ENCODE measurements at regions not wholly inside any gene's neighbourhood (a gene's known extent, or its start where the extent isn't known, plus 50 kb on each side); places are given as distances from the start of the nearest gene placed in this dataset.

DNA sequence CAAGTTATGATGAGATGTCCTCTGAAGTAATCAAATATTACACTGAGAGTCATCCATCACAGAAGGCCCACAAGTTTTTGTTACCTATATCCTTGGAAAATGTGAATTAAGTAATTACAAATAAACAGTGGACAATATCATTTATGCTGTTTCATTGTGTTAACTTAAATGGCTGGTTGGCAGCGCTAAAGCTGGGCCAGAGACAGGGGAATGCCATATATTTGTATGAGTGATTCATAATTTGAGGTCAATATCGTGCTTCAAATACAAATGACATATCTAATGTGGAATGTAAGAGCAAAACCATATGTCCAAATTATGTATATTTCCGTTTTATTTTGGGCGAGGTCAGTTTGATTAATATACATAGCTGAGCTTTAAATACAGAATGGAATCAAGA, 1556.2 kb downstream of the SLITRK5 start:
- Histone ChIP-seq H3K27ac (replicated peaks) (no peak overlapping the region), H3K27me3 (ENCODE audit: insufficient read depth, poor library complexity, severe bottlenecking) (no peaks in the 10 kb centered on the region), H3K4me3 (replicated peaks; ENCODE audit: insufficient read depth, low read length) (no peak overlapping the region)
- no peak for DNase-seq (ENCODE audit: low read depth in 1 of 2, low spot score in 1 of 2)
- TF ChIP-seq POLR2AphosphoS5 (IDR thresholded peaks at IDR 0.05; ENCODE audit: low read depth), result no peak
- TF ChIP-seq, protein P1, sequence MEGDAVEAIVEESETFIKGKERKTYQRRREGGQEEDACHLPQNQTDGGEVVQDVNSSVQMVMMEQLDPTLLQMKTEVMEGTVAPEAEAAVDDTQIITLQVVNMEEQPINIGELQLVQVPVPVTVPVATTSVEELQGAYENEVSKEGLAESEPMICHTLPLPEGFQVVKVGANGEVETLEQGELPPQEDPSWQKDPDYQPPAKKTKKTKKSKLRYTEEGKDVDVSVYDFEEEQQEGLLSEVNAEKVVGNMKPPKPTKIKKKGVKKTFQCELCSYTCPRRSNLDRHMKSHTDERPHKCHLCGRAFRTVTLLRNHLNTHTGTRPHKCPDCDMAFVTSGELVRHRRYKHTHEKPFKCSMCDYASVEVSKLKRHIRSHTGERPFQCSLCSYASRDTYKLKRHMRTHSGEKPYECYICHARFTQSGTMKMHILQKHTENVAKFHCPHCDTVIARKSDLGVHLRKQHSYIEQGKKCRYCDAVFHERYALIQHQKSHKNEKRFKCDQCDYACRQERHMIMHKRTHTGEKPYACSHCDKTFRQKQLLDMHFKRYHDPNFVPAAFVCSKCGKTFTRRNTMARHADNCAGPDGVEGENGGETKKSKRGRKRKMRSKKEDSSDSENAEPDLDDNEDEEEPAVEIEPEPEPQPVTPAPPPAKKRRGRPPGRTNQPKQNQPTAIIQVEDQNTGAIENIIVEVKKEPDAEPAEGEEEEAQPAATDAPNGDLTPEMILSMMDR (IDR thresholded peaks at IDR 0.05; ENCODE audit: insufficient read depth, low read length), result no peak
- TF ChIP-seq GABPA (IDR thresholded peaks at IDR 0.05; ENCODE audit: low read depth), result no peak
- TF ChIP-seq REST (IDR thresholded peaks at IDR 0.05; ENCODE audit: insufficient replicate concordance, low read depth), result no peak
- TF ChIP-seq SPI1 (IDR thresholded peaks at IDR 0.05; ENCODE audit: borderline replicate concordance, low read depth), result no peak

DNA sequence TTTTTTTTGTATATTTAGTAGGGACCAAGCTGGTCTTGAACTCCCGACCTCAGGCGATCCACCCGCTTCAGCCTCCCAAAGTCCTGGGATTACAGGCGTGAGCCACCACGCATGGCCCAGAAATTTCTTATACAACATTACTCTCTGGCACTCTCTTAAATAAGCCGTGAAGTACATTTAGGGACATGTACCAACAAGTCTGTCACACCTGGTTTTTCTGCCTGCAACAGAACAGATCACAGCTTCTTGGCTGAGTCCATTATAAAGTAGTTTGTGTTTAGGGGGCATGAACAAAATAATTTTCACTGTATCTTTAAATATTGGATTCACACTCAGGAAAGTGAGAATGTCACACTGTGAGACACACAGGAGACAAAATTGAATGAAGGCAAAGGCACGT, 1567.3 kb downstream of the SLITRK5 start:
- no peak for DNase-seq (ENCODE audit: low read depth in 1 of 2, low spot score in 1 of 2)
- Histone ChIP-seq H3K27ac (replicated peaks) (no peak overlapping the region), H3K4me3 (replicated peaks; ENCODE audit: insufficient read depth, low read length) (no peak overlapping the region), H3K27me3 (ENCODE audit: insufficient read depth, poor library complexity, severe bottlenecking) (no peaks in the 10 kb centered on the region)
- TF ChIP-seq, protein P1 (IDR thresholded peaks at IDR 0.05; ENCODE audit: insufficient read depth, low read length), result no peak
- TF ChIP-seq GABPA (IDR thresholded peaks at IDR 0.05; ENCODE audit: low read depth) (no peak), REST (IDR thresholded peaks at IDR 0.05; ENCODE audit: insufficient replicate concordance, low read depth) (no peak)

DNA sequence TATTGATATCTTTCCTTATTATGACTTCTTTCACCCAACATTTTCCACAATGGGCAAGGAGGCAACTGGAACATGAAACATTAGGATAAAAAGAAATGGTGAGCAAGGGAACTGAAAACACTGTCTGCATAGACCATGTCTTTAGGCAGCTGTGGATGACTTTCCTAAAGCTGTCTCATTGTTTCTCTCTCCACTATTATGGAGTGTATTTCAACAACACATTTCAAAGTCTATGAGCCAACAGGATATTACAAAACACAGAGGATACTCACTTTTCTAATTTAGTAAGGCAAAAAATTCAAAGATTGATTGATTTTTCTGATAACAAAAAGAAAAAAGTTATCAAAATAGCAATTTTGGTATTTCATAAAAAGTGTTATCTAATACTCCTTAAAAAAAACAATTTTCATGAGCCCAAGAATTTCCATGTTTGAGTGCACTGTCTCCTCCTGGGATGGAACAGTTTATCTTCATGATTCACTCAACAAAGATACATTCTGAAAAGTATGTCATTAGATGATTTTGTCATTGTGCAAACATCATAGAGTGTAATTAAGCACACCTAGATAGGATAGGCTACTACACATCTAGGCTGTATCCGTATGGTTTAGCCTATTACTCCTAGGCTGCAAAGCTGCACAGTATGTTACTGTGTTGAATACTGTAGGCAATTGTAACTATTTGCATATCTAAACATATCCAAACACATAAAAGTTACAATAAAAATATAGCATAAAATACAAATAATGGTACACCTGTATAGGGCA, 1568.4 kb downstream of the SLITRK5 start:
- TF ChIP-seq, protein P1 (IDR thresholded peaks at IDR 0.05; ENCODE audit: insufficient read depth, low read length), result no peak
- no peak for TF ChIP-seq POLR2AphosphoS5 (IDR thresholded peaks at IDR 0.05; ENCODE audit: low read depth)
- no peak for TF ChIP-seq REST (IDR thresholded peaks at IDR 0.05; ENCODE audit: insufficient replicate concordance, low read depth)
- TF ChIP-seq SPI1 (IDR thresholded peaks at IDR 0.05; ENCODE audit: borderline replicate concordance, low read depth), result no peak
- Histone ChIP-seq H3K27me3 (ENCODE audit: insufficient read depth, poor library complexity, severe bottlenecking) (no peaks in the 10 kb centered on the region), H3K27ac (replicated peaks) (no peak overlapping the region), H3K4me3 (replicated peaks; ENCODE audit: insufficient read depth, low read length) (no peak overlapping the region)
- DNase-seq (ENCODE audit: low read depth in 1 of 2, low spot score in 1 of 2), result no peak
